Fibroblast of peridontal ligament (primary cell): ENCODE measurements at regions not wholly inside any gene's neighbourhood (a gene's known extent, or its start where the extent isn't known, plus 50 kb on each side); places are given as distances from the start of the nearest gene placed in this dataset.
"Not testable (repeated sequence)": the region's sequence is repeated elsewhere in the genome, so short reads cannot be mapped to it uniquely, and the experiment has no call there.

Source experiments
- DNase-seq: peaks from one replicate; pipeline ENCODE4 v3.0.0-alpha.2; 2010; ENCODE audit errors: extremely low read depth

- DNase-seq: no peak
Observed at GRCh38 chr3:62926494-62926893, 51.3 kb upstream of the CADPS start.

DNA sequence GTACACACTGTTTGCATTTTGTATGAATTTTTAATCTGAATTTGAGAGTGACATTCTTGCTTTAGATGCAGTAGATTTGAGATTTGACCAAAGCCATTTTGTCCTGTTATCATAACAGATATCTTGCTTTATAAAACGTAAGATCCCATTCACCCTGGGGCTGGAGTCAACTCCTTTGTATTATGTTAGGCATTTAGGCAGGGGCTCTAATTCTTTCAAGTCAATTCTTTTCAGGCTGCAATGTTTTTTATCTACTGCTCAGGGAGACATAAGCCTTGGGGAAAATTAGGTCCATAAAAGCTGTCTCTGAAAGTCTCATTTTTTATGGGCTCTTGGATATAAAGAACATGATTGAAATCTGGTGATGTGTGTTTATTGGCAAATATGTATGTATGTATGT lies 53.0 kb upstream of the CADPS start:
- no peak for DNase-seq

- no peak for DNase-seq
Observed at GRCh38 chr3:62929771-62930170, 54.6 kb upstream of the CADPS start.

DNA sequence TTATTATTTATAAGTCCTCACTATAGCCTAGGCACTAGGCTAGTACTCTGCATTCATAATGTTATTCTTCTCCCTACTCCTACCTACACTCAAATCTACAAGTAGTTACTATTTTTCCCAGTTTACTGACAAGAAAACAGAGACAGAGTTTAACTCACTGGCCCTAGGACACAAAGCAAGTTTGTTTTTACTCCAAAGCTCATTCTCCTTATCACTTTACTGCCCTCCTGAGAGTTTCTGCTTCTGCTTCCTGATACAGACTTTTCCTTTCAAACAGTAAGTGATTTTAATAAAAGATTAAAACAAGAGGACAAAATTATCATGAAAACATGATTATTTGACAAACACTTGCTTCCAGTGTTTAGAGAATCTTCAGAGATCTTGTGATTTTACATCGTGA lies 60.6 kb upstream of the CADPS start:
- DNase-seq: no peak

DNA sequence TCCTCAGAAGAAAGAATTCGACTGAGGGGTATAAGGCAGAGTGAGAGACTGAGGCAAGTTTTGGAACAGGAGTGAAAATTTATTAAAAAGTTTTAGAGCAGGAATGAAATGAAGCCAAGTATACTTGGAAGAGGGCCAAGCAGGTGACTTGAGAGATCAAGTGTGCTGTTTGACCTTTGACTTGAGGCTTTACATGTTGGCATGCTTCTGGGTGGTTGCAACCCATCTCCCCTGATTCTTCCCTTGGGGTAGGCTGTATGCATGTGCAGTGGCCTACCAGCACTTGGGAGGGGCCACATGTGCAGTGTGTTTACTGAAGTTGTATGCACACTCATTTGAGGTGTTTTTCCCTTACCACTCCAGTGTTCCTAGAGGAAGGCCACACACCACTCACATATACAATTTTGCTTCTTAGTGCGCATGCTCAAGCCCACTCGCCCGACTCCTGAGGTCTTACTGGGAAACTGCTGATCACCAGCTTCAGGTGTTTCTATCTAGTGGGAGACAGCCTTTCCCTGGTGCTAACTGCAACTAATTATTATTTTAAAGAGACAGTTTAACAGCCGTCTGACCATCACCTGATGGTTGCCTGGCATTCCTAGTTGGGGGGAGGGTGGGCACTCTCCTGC lies 61.5 kb upstream of the CADPS start:
- no peak for DNase-seq

DNA sequence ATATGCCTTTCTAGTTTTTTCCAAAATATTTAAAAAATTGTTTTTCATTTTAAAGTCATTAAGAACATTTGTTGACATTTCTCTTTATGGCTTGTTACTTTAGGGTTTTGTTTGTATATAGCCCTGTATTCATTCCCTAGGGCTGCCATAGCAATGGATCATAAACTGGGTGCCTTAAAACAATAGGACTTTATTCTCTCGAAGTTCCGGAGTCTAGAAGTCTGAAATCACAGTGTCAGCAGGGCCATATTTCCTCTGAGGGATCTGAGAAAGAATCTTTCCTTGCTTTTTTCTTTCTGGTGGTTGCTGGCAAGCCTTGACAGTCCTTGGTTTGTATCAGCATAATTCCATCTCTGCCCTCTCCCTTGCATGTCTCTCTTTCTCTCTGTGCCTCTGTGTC lies 63.4 kb upstream of the CADPS start:
- DNase-seq: no peak

- no peak for DNase-seq
Observed at GRCh38 chr3:62939707-62940106, 64.5 kb upstream of the CADPS start.

DNA sequence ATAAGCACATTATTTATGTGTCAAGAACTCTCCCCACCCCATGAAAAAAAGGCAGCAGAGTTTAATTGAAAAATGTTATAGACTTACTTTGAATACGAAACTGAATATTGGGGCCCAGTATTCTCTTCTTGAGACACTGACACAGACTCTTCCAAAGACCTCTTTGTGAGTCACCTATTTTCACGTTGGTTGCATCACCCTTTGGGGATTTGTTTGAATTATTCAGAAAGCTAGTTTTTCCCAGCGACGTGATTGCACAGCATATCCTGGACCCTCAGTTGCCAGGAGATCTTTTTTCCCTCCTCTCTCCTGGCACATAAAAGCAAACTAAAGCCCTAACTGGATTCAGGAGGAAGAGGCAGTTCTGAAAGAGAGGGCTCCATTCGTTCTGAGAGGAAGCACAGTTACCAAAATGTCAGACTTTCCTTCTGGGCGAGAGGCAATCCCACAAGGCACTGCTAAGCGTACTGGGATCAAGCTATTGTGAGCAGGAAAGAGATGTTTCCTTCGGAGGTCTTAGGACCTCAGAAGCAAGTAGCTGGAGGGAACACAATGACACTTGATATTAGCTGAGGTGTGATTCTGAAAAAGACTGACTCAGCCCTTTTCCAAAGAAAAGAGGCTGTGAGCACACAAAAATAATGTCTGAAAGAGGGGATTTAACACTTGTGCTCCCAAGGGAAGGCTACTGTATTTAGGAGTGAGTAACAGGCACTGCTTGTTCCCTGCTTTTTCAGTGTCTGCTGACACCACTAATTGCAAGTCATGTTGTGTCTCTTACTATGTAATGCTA lies 65.8 kb upstream of the CADPS start:
- DNase-seq: peak; percentile 50

- DNase-seq: no peak
Observed at GRCh38 chr3:62942227-62942626, 67.0 kb upstream of the CADPS start.

GRCh38 chr3:62942764-62943163 lies 67.5 kb upstream of the CADPS start:
- no peak for DNase-seq

GRCh38 chr3:62948921-62949320 lies 73.7 kb upstream of the CADPS start:
- no peak for DNase-seq

- DNase-seq: no peak
Observed at GRCh38 chr3:62950210-62950609, 75.0 kb upstream of the CADPS start.

DNA sequence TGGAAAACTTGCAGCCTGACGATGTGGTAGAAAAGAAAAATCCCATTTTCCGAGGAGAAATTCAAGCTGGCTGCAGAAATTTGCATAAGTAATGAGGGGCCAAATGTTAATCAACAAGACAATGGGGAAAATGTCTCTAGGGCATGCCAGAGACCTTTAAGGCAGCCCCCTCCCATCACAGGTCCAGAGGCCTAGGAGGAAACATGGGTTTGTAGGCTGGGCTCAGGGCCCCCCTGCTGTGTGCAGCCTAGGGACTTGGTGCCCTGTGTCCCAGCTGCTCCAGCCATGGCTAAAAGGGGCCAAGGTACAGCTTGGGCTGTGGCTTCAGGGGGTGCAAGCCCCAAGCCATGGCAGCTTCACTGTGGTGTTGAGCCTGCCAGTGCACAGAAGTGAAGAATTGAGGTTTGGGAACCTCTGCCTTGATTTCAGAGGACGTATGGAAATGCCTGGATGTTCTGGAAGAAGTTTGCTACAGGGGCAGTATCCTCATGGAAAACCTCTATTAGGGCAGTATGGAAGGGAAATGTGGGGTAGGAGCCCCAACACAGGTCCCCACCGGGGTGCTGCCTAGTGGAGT lies 75.9 kb upstream of the CADPS start:
- no peak for DNase-seq

GRCh38 chr3:62951880-62952279 lies 76.7 kb upstream of the CADPS start:
- DNase-seq: not testable (repeated sequence)

- peak; percentile 5 for DNase-seq
Observed at GRCh38 chr3:62954580-62954979, 79.4 kb upstream of the CADPS start.

- DNase-seq: no peak
Observed at GRCh38 chr3:62955126-62955525, 79.9 kb upstream of the CADPS start.

GRCh38 chr3:62956411-62956810 lies 81.2 kb upstream of the CADPS start:
- DNase-seq: no peak

DNA sequence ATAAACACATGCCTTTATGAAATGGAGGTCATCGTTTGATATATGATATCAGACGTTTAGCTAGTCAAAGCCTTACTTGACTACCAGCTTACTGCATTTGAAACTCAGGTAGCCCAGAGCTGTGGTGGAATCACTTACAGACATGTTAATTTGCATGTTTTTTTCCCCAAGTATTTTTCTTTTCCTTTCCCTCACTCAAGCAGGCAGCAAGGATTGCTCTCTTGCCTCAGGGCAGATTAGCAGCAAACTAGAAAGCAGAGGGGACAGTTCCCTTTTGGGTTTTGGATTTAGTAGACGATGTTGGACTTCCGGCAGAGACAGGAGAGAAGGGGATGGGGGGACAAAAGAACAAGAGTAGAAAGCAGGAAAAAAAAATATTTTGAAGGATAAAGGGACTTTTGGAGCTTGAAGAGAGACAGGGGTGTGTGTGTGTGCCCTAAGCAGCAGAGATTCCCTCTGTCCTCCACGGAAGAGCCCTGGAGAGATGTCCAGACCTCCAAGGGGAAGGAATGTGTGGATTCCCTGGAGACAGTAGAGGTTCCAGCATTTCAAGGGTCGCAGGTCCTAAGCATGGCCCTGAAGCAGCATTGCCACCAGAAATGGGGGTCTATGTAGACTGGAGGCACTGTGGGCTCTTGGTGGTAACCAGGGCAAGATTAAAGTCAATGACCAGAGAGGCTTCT lies 86.8 kb upstream of the CADPS start:
- no peak for DNase-seq

- DNase-seq: no peak
Observed at GRCh38 chr3:62962714-62963113, 87.5 kb upstream of the CADPS start.

DNA sequence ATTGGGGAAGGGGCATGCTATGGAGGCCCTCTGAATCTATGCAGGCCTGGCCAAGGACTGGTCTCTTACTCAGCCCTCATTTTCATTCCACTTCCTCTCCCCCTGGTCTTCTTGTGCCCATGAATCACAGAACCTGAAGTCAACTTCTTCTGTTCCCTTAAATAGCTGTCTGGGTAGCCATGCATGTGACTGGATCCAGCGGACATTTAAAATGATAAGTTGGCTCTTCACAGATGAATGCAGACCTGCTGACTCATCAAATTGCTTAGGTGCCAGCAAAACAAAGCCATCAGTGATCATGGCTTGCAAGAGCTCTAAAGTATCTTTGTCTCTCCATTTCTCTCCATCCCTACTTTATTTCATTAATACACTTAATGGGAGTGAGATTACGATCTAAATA lies 90.1 kb upstream of the CADPS start:
- no peak for DNase-seq

- no peak for DNase-seq
Observed at GRCh38 chr3:62968128-62968527, 92.9 kb upstream of the CADPS start.

- no peak for DNase-seq
Observed at GRCh38 chr3:62970648-62971047, 95.4 kb upstream of the CADPS start.

DNA sequence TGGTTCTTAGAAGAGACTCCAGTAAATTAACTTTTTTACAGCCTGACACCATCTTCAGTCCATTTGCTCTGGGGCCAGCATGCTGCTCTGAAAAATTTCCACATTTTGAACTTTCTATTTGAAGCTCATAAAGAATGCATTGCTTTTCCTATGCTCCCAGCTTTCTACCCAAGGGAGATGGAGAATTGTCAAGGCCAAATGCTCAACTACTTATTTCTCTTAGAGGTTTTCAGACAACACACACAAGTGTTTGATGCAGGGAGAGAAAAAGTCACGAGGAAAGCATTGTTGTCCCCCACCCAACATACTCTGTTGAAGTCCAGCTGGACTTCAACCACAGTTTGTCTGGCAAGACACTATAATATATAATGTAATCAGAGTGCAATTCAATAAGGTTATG lies 100.3 kb upstream of the CADPS start:
- no peak for DNase-seq
